Right renal cortex interstitium (tissue), 3 donors: ENCODE measurements at regions not wholly inside any gene's neighbourhood (a gene's known extent, or its start where the extent isn't known, plus 50 kb on each side); places are given as distances from the start of the nearest gene placed in this dataset.
"Not testable (repeated sequence)": the region's sequence is repeated elsewhere in the genome, so short reads cannot be mapped to it uniquely, and the experiment has no call there.

ENCODE experiments used
- DNase-seq, 3 donors: peaks; one replicate each; pipeline ENCODE4 v3.0.0-alpha.2; 2013; ENCODE audit warnings: low read depth in 3 of 3, low spot score in 2 of 3

- DNase-seq = peak; percentile 53 to 70 (median 63)
Measured at GRCh38 chr7:149930374-149931068, 56.8 kb downstream of the ATP6V0E2 start.

- peak in 1 of 3 donors; percentile 2 for DNase-seq
Measured at GRCh38 chr7:149933776-149934175, 60.0 kb downstream of the ATP6V0E2 start.

DNA sequence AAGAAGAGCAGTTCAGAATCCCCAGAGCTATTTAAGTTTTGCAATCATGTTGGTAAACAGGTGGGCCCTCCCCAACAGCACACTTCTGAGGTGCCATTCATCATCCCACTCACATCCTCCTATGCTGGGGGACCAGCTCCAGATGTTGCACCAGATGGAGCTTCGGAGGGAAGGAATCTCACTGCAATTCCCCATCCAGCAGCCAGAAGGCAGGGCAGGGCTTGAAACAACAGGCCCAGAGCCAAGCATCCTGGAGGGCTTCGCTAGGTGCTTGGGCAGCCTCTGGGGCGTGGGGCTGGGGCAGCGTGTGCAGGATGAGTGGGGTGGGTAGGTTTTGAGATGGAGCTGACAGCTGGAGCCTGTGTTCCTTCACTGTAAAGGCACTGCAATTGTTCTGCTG, 73.6 kb downstream of the ATP6V0E2 start:
- not testable (repeated sequence) for DNase-seq

DNA sequence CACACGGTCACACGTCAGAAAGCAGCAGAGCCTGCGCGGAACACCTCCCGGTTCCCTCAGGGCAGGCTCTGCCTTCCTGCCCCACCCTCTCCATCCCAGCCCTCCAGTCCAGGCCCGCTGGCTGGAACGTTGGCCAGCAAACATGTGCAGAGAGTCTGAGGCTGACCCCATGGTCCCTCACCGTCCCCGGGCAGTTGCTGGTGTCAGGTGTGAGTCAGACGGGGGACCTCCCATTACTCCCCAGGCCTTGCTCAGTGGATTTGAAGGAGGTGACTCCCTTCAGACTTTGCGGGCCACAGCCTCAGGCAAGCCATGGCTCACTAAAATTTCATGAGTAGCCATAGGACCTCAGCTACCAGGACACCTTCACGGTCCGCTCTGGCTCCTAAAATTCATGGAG, 74.7 kb downstream of the ATP6V0E2 start:
- DNase-seq = not testable (repeated sequence)

DNA sequence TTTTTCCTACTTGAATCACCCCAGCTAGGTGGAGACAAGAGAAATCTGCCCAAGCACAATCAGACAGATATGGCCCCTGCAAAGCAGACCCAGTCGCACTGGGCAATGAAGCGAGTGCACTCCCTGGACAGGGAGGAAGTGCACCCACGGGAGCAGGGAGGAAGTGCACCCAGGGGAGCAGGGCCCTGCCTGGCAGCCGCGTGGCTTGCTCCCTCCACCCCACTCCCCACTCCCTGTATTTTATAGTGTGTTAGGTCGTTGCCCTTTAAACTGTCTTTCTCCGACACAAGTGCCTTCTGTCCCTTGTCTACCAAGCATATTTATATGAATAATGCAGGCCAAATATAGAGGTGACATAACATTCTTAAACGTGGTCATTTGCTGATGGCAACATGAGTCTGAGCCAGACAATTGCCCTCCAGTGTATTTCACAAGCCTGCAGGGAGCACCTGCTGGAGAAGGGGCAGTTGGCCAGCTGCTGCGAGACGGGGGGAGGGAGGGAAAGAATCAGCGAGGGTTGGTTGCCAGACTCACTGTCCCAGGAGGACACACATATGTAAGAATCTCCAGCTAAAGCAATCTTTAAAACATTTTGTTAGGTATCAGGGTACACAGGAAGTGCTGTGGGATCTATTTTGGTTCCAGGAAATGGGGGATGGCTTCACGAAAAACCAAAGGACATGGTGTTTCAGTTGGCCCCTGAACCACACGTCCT, 76.3 kb downstream of the ATP6V0E2 start:
- not testable (repeated sequence) for DNase-seq

- DNase-seq = not testable (repeated sequence)
Measured at GRCh38 chr7:149950578-149950924, 76.8 kb downstream of the ATP6V0E2 start.

GRCh38 chr7:149951579-149951978, 77.8 kb downstream of the ATP6V0E2 start:
- DNase-seq = not testable (repeated sequence)

GRCh38 chr7:149958880-149959279, 85.1 kb downstream of the ATP6V0E2 start:
- DNase-seq = not testable (repeated sequence)

DNA sequence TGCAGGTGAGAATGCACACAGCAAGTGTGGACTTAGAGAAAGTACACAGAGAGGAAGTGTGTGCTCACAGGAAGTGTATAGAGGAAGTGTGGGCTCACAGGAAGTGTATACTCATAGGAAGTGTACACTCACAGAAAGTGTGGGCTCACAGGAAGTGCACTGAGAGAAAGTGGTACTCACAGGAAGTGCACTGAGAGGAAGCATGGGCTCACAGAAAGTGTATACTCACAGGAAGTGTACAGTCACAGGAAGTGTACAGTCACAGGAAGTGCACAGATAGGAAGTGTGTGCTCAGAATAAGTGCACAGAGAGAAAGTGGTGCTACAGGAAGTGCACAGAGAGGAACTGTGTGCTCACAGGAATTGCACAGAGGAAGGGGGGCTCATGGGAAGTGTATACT, 87.1 kb downstream of the ATP6V0E2 start:
- not testable (repeated sequence) for DNase-seq

- DNase-seq = not testable (repeated sequence)
Measured at GRCh38 chr7:149961878-149962277, 88.1 kb downstream of the ATP6V0E2 start.

GRCh38 chr7:149962685-149963319, 89.0 kb downstream of the ATP6V0E2 start:
- not testable (repeated sequence) for DNase-seq

DNA sequence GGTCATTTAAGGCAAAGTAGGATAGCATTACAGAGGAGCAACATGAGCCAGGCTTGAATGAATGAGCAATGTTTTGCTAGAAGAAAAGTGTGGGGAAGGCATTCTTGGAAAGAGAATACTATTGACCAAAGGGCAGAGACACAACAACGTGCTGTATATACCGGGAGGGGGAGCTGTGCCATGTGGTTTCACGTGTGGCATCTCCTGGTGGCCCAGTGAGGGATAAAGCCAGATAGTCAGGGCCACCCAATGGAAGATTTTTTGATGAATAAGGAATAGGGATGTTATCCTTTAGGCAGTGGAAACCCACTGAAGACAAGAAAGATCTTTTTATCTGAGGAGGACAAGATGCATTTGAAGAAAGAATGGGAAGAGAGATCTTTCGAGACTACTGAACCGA, 90.2 kb downstream of the ATP6V0E2 start:
- not testable (repeated sequence) for DNase-seq

DNA sequence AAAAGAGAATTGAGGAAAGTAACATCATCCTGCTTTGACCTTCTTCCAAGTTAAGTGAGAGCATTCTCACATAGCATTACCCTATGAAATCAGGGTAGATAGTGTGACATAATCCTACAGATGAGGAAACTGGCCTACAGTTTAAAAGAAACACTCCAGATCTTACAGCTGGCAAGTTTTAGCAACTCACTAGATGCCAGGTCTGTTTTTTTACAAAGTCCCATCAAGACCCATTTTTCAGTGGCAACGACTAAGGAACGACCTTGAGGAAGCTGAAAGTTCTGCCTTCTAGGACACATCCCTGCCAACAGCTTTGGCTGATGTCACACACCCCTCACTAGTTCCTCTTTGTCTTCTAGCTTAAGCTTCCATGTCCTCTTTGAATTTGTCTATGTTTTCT, 92.7 kb downstream of the ATP6V0E2 start:
- not testable (repeated sequence) for DNase-seq

DNA sequence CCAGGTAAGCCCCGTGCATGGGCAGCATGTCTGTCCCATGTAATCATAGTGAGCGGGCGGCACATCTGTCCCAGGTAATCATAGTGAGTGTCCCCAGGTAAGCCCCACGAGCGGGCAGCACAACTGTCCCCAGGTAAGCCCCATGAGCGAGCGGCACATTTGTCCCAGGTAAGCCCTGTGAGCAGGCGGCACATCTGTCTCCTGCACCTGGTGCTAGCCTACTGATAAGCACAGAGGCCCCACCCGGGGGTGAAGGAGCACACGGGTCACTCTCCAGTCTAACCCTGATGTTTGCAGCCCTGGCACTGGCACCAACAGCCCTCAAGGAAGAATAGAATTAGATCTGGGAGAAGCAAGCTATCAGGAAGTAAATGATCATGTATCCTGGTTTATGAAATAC, 99.2 kb downstream of the ATP6V0E2 start:
- not testable (repeated sequence) for DNase-seq

GRCh38 chr7:149973681-149974080, 99.9 kb downstream of the ATP6V0E2 start:
- not testable (repeated sequence) for DNase-seq

GRCh38 chr7:149975608-149976007, 101.8 kb downstream of the ATP6V0E2 start:
- DNase-seq = not testable (repeated sequence)

GRCh38 chr7:149978537-149978936, 104.8 kb downstream of the ATP6V0E2 start:
- not testable (repeated sequence) for DNase-seq

- not testable (repeated sequence) for DNase-seq
Measured at GRCh38 chr7:149978944-149979343, 105.2 kb downstream of the ATP6V0E2 start.

DNA sequence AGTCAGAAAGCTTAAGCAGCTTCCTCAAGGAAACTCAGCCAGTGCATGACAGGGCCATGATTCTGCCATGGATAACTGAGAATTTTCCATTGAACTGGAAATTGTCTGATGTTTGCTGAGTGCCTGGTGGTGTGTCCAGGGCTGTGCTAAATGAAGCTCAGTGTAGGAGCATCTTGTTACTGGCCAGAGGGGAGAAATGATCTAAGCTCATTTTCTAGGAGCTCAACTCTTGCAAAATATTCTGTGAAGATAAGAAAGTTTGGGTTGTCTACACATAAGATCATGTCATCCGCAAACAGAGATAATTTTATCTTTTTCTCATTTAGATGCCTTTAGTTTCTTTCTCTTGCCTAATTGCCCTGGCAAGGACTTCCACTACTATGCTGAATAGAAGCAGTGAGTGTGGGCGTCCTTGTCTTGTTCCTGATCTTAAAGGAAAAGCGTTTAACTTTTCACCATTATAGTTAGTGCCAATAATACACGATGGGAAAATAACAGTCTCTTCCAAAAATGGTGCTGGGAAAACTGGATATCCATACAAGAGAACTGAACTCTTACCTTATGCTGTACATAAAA, 108.9 kb downstream of the ATP6V0E2 start:
- not testable (repeated sequence) for DNase-seq

DNA sequence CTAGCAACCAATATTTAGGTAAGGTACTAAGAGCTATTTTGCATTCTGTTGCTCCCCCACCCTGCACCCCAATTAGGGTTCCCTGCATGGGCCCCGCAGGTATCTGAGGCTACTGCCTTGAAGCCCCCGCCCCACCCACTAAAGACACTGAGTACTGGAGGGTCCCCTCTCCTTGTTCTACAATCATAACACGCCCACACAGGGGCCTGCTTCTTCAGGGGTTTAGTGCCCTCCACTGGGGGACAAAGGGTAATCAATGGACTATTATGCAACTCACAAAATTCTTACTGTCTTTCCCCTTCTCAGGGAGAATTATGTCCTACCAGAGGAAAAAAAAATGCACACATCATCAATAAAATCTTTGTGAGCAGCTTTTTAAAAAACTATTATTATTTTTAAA, 113.1 kb downstream of the ATP6V0E2 start:
- not testable (repeated sequence) for DNase-seq

DNA sequence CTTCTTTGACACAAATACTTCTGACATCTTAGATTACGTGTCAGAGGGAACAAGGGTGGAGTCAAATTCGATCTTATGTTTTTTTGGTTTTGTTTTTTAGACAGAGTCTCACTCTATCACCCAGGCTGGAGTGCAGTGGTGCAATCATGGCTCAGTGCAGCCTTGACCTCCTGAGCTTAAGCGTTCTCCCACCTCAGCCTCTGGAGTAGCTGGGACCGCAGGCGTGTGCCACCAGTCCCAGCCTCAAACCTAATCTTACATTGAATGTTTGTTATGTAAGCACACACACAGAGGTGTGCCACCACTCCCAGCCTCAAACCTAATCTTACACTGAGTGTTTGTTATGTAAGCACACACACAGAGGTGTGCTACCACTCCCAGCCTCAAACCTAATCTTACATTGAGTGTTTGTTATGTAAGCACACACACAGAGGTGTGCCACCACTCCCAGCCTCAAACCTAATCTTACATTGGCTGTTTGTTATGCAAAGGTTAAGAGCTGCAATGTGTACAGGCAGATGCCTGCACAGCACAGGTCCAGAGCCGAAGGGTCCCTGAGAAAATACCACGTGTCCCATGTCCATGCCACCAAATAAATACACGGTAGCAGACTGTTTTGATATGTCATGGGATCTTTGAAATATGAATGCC, 118.0 kb downstream of the ATP6V0E2 start:
- DNase-seq = not testable (repeated sequence)
